HCT116 (cell line): ENCODE measurements at regions not wholly inside any gene's neighbourhood (a gene's known extent, or its start where the extent isn't known, plus 50 kb on each side); places are given as distances from the start of the nearest gene placed in this dataset.
"Not testable (repeated sequence)": the region's sequence is repeated elsewhere in the genome, so short reads cannot be mapped to it uniquely, and the experiment has no call there.

Experiments used
- ATAC-seq: fragments of 200-7000 bp; cut with Tn5 transposase; 2 replicates; pipeline ENCODE4 v1.9.1; 2020; ENCODE audit warnings: mild to moderate bottlenecking, moderate library complexity
- BruUV-seq: library from RNA; stranded (reverse); fragments of 400-500 nt; replicated peaks from 2 replicates; lab custom pipeline; 2021; lab: Mats Ljungman, UMichigan
- CTCF ChIA-PET: fragments of 300-600 bp; sonication (Branson Sonifier 250); formaldehyde crosslinking; loops from one replicate; lab custom pipeline; 2021; ENCODE audit warnings: antibody characterized with exemption; lab: Charles Lee
- POLR2A ChIA-PET: fragments of 300-600, 350-600 bp; sonication (Branson Sonifier 250); formaldehyde crosslinking; loops from one replicate; lab custom pipeline; 2021; ENCODE audit warnings: antibody characterized with exemption; lab: Charles Lee
- RAD21 ChIA-PET, 2 experiments: fragments of 300-600 bp; sonication (Branson Sonifier 250); formaldehyde crosslinking; loops; one replicate each; lab custom pipeline; 2023; ENCODE audit warnings: low total read pairs in 2 of 2; ENCODE audit not compliant: uncharacterized antibody in 2 of 2, unreplicated experiment in 2 of 2, low non-redundant PET in 1 of 2; lab: Charles Lee
- DNase-seq: peaks from one replicate; pipeline ENCODE4 v3.0.0-alpha.2; 2010; ENCODE audit warnings: low read depth, low spot score
- H2AFZ ChIP-seq: fragments of 200-600 bp; shearing (Covaris generic), sonication (generic); 2 replicates; pipeline ENCODE4 v1.6.1; 2017; ENCODE audit warnings: low read depth, mixed run types, mixed read lengths, antibody characterized with exemption, low read length; ENCODE audit not compliant: poor library complexity, severe bottlenecking
- H3K27ac ChIP-seq: 2 replicates; pipeline ENCODE4 v1.5.1; 2012; ENCODE audit warnings: low read depth, low read length
- H3K27me3 ChIP-seq: fragments of 200-600 bp; sonication (generic); 2 replicates; pipeline ENCODE4 v1.6.1; 2016; ENCODE audit warnings: mixed run types, low read length, mixed read lengths; ENCODE audit not compliant: insufficient read depth
- H3K36me3 ChIP-seq, 2 experiments: fragments of 200-500 bp in 1 of 2; fragments of 200-600 bp in 1 of 2; sonication (Bioruptor generic) in 1 of 2; sonication (generic) in 1 of 2; 2 replicates each; pipeline versions ENCODE4 v1.5.1 to v1.6.1; 2014 to 2016; ENCODE audit warnings: low read length in 2 of 2, inconsistent platforms in 1 of 2, mixed read lengths in 1 of 2, mixed run types in 1 of 2; ENCODE audit not compliant: insufficient read depth in 2 of 2, control insufficient read depth in 1 of 2
- H3K4me1 ChIP-seq, 2 experiments: fragments of 200-600 bp in 1 of 2; sonication (generic) in 1 of 2; 2 replicates each; pipeline versions ENCODE4 v1.5.1 to v1.6.1; 2012 to 2017; ENCODE audit warnings: low read length in 2 of 2, inconsistent platforms in 1 of 2, mild to moderate bottlenecking in 1 of 2, mixed read lengths in 1 of 2, mixed run types in 1 of 2, moderate library complexity in 1 of 2; ENCODE audit not compliant: insufficient read depth in 2 of 2, control insufficient read depth in 1 of 2
- H3K4me2 ChIP-seq: fragments of 200-600 bp; sonication (generic); 2 replicates; pipeline ENCODE4 v1.6.1; 2017; ENCODE audit warnings: mixed run types, low read length, mixed read lengths
- H3K4me3 ChIP-seq, 2 experiments: fragments of 200-600 bp in 1 of 2; sonication (generic) in 1 of 2; replicated peaks in 1 of 2; 2 replicates each; pipeline ENCODE4 v1.5.1; 2011 to 2016; ENCODE audit warnings: low read length in 2 of 2, control low read depth in 1 of 2, low read depth in 1 of 2, mild to moderate bottlenecking in 1 of 2, mixed read lengths in 1 of 2, mixed run types in 1 of 2
- H3K79me2 ChIP-seq: fragments of 200-600 bp; sonication (generic); 2 replicates; pipeline ENCODE4 v1.6.1; 2017; ENCODE audit warnings: mild to moderate bottlenecking, mixed run types, low read length, moderate library complexity, mixed read lengths; ENCODE audit not compliant: insufficient read depth
- H3K9ac ChIP-seq: fragments of 200-600 bp; sonication (generic); 2 replicates; pipeline ENCODE4 v1.6.1; 2016; ENCODE audit warnings: low read length, mixed read lengths
- H3K9me2 ChIP-seq: fragments of 200-600 bp; sonication (generic), shearing (Covaris generic); 2 replicates; pipeline ENCODE4 v1.6.1; 2017; ENCODE audit warnings: mixed run types, mild to moderate bottlenecking, moderate library complexity; ENCODE audit not compliant: insufficient read depth
- H3K9me3 ChIP-seq, 2 experiments: fragments of 200-500 bp in 1 of 2; fragments of 200-600 bp in 1 of 2; sonication (Bioruptor generic) in 1 of 2; sonication (generic) in 1 of 2; 2 replicates each; pipeline ENCODE4 v1.6.1; 2014 to 2017; ENCODE audit warnings: low read length in 2 of 2, mixed read lengths in 2 of 2, inconsistent platforms in 1 of 2, low read depth in 1 of 2, mild to moderate bottlenecking in 1 of 2, mixed run types in 1 of 2, moderate library complexity in 1 of 2; ENCODE audit not compliant: control insufficient read depth in 1 of 2, insufficient read depth in 1 of 2
- H4K20me1 ChIP-seq: fragments of 200-600 bp; sonication (generic), shearing (Covaris generic); 2 replicates; pipeline ENCODE4 v1.6.1; 2017; ENCODE audit warnings: mixed run types, mild to moderate bottlenecking, moderate library complexity; ENCODE audit not compliant: insufficient read depth
- ATF3 ChIP-seq: IDR thresholded peaks from 2 replicates; pipeline ENCODE4 v1.6.1; 2012
- CBX3 ChIP-seq: IDR thresholded peaks from 2 replicates; pipeline ENCODE4 v1.6.1; 2012; ENCODE audit warnings: low read depth
- CTCF ChIP-seq, 3 experiments: fragments of 200-600 bp in 1 of 3; sonication (generic) in 1 of 3; IDR thresholded peaks in 2 of 3; conservative IDR thresholded peaks in 1 of 3; 2 replicates each; pipeline ENCODE4 v1.5.1; 2012 to 2017; ENCODE audit warnings: low read depth in 2 of 3, low read length in 2 of 3, antibody characterized with exemption in 1 of 3, borderline replicate concordance in 1 of 3, control low read depth in 1 of 3, mild to moderate bottlenecking in 1 of 3, mixed read lengths in 1 of 3, mixed run types in 1 of 3, moderate library complexity in 1 of 3; ENCODE audit not compliant: insufficient read depth in 1 of 3
- EGR1 ChIP-seq: IDR thresholded peaks from 2 replicates; pipeline ENCODE4 v1.6.1; 2012; ENCODE audit warnings: low read depth
- EZH2 ChIP-seq: fragments of 200-600 bp; sonication (generic); IDR thresholded peaks from 2 replicates; pipeline ENCODE4 v1.6.1; 2017; ENCODE audit warnings: antibody characterized with exemption, mixed run types
- JUND ChIP-seq: IDR thresholded peaks from 2 replicates; pipeline ENCODE4 v1.6.1; 2012
- POLR2A ChIP-seq: IDR thresholded peaks from 2 replicates; pipeline ENCODE4 v1.7.0; 2011; ENCODE audit warnings: borderline replicate concordance; ENCODE audit not compliant: insufficient read depth, insufficient read length; ENCODE audit errors: extremely low read depth
- POLR2AphosphoS5 ChIP-seq: IDR thresholded peaks from 2 replicates; pipeline ENCODE4 v1.6.1; 2011; ENCODE audit warnings: mild to moderate bottlenecking, low read depth, low read length, moderate library complexity
- REST ChIP-seq: IDR thresholded peaks from 2 replicates; pipeline ENCODE4 v1.6.1; 2012; ENCODE audit warnings: low read depth
- SIN3A ChIP-seq: IDR thresholded peaks from 2 replicates; pipeline ENCODE4 v1.6.1; 2012; ENCODE audit warnings: low read depth
- SRF ChIP-seq: IDR thresholded peaks from 2 replicates; pipeline ENCODE4 v1.6.1; 2012; ENCODE audit warnings: low read depth
- ZBTB33 ChIP-seq: IDR thresholded peaks from 2 replicates; pipeline ENCODE4 v1.6.1; 2011; ENCODE audit warnings: mild to moderate bottlenecking, low read length, moderate library complexity; ENCODE audit not compliant: insufficient replicate concordance; ENCODE audit errors: extremely low read depth
- intact Hi-C: fragments of 100-400 bp; cut with micrococcal nuclease; formaldehyde crosslinking; loops from 2 replicates; pipeline ENCODE4 v1.10.0; 2022

GRCh38 chr13:61094865-61095264, 320.8 kb downstream of the PCDH20 start (continued):
- TF ChIP-seq ZBTB33 (no peak), POLR2A (no peak), EGR1 (no peak), ATF3 (no peak)
- TF ChIP-seq, all 23 proteins: peak for 0

- H3K79me2 ChIP-seq, H3K27ac ChIP-seq, POLR2A ChIA-PET, H3K27me3 ChIP-seq, H3K4me1 ChIP-seq, H3K9me3 ChIP-seq, H3K9ac ChIP-seq, DNase-seq, H3K4me2 ChIP-seq, ATAC-seq, H4K20me1 ChIP-seq, BruUV-seq, H3K36me3 ChIP-seq, CTCF ChIA-PET, RAD21 ChIA-PET, intact Hi-C loops, H2AFZ ChIP-seq, H3K9me2 ChIP-seq, H3K4me3 ChIP-seq: not testable (repeated sequence)
Observed at GRCh38 chr13:61089894-61090293, 325.8 kb downstream of the PCDH20 start.

- intact Hi-C loops, result no loop called here
- BruUV-seq, result no TSS peak
- Histone ChIP-seq H2AFZ (no peak overlapping the region), H3K9ac (no peak overlapping the region), H3K36me3 (no peaks in the 10 kb centered on the region; a peak in 1 of 4 replicates), H3K79me2 (no peaks in the 10 kb centered on the region), H3K27me3 (no peaks in the 10 kb centered on the region), H3K27ac (no peak overlapping the region), H3K4me2 (no peak overlapping the region), H4K20me1 (no peaks in the 10 kb centered on the region), H3K9me2 (no peaks in the 10 kb centered on the region), H3K9me3 (no peaks in the 10 kb centered on the region), H3K4me3 (no peak overlapping the region), H3K4me1 (no peaks in the 10 kb centered on the region)
- DNase-seq, result no peak
- no peak for ATAC-seq
- CTCF ChIA-PET, result no interaction called here
- RAD21 ChIA-PET, result no interaction called here
- POLR2A ChIA-PET, result no interaction called here
- no peak for TF ChIP-seq CBX3
- no peak for TF ChIP-seq REST
- TF ChIP-seq JUND, result no peak
- TF ChIP-seq CTCF (IDR thresholded peaks at IDR 0.05 in 2 of 3, conservative IDR thresholded peaks at IDR 0.05 in 1 of 3; ENCODE audit: borderline replicate concordance in 1 of 3, insufficient read depth in 1 of 3, low read depth in 2 of 3, low read length in 2 of 3), result no peak
- no peak for TF ChIP-seq SRF
- TF ChIP-seq EZH2, result no peak
- TF ChIP-seq POLR2AphosphoS5, result no peak
- no peak for TF ChIP-seq SIN3A
Observed at GRCh38 chr13:61086087-61086486, 329.6 kb downstream of the PCDH20 start.
